NOMO-1 treated with dmso at 0.1 percent for 144 hours (cell line): ENCODE measurements at regions not wholly inside any gene's neighbourhood (a gene's known extent, or its start where the extent isn't known, plus 50 kb on each side); places are given as distances from the start of the nearest gene placed in this dataset.

Experiments used
- DNase-seq: peaks from one replicate; lab custom pipeline; 2025; ENCODE audit not compliant: unreplicated experiment; lab: John Stamatoyannopoulos, UW

DNA sequence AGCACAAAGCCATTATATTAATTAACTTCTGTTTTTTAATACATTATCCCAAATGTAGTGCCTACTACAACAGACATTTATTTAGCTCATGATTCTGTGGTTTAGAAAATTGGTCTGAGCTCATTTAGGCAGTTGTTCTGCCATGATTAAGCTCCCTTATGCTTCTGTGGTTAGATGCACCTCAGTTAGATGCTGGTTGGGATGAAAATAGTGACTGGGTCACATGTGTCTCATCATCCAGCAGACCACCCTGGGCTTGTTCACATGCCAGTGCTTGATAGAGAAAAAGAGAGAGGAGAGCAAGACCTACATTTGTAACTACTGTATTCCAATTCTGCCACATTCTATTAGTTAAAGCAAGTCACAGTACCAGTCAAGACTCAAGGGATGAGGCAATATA lies 376.4 kb upstream of the GNPDA2 start:
- no peak for DNase-seq

DNA sequence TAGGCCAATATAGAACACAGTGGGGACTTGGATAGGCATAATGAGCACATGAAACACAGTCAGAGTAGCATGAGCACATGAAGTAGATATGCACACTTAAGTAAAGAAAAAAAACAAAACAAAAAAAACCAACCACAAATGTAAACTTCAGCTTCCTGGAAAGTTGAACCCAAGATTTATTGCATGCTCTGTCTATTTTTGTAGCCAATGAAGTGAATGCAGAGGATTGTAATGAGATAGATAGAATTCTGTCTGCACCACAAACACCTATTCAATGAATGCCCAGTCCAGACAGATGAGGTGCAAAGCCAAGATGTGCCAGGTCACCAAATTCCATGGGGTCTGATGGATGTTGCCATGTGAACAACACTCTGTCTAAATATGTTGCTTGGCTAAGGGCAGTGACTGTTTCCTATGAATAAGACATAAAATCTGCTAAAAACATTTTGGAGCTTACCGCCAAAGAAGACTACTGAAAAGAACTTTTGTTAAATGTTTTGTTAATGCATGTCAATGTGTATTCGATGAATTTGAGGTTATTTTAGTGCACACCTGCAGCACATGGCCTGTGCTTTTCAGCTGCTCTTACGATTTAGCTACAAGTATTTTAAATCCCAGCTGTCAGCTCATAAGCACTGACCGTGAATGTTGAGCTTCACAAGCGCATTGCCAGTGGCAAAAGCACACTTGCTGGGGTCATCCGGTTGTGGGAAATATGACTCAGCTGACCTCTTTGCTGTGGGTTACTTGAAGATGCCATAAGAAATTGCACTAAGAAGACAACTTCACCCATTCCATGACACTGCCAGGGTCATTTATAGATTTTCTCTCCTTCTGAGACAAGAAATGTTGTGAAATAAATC lies 374.8 kb upstream of the GNPDA2 start:
- DNase-seq: no peak

DNA sequence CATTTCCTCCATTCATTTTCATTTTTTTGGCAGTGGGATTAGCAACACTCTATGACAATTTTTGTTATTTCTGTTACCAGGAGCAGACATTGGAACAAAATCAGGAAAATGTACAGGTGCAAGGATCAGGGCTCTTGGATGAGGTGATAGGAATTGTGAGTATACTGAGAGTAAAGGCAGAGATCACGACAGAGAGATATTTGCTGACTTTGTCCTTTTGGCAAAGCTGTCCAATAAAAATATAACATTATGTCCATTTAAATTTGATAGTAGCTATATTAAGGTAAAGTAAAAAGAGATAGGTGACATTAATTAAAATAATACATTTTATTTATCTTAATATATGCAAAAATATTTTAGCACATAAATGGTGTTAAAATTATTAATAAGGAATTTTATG lies 373.1 kb upstream of the GNPDA2 start:
- DNase-seq: no peak

DNA sequence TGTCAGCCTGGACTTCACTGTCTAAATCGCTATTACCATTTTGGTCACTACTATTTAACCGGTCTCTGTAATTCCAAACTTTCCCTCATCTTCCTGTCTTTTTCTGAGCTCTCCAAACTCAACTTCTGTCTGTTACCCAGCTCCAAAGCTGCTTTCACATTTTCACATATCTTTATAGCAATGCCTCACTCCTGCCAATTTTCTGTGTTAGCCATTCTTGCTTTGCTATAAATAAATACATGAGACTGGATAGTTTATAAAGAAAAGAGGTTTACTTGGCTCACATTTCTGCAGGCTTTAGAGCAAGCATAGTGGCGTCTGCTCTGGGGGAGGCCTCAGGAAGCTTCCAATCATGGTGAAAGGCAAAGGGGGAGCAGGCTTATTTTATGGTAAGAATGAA lies 368.3 kb upstream of the GNPDA2 start:
- DNase-seq: no peak

DNA sequence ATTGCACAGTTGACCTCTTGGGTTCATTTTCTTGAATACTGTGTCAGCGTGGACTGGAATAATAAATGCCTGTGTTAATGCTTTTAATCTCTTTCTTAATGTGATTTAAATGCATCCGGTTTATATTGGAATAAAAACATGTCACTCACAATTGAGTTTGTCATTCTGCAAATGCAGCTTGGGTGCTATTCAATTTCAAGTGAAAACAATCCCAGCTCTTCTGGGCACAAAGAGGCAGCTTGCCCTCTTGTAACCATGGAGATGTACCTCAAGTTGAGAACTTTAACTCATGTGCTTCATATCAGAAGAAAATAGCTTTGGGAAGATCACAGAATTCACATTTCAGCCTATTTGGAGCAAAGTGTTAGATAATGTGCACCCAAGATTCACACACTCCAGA lies 355.7 kb upstream of the GNPDA2 start:
- DNase-seq: no peak

DNA sequence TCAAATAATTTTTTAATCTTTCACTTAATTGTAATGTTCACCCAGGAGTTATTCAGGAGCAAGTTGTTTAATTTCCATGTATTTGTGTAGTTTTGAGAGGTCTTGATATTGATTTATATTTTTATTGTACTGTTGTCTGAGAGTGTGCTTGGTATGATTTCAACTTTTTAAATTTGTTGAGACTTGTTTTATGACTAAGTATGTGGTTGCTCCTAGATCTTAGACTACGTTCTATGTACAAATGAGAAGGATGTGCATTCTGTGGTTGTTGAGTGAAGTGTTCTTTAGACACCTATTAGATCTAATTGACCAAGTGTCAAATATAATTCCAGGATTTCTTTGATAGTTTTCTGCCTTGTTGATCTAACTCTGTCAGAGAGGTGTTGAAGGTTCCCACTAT lies 353.3 kb upstream of the GNPDA2 start:
- no peak for DNase-seq

DNA sequence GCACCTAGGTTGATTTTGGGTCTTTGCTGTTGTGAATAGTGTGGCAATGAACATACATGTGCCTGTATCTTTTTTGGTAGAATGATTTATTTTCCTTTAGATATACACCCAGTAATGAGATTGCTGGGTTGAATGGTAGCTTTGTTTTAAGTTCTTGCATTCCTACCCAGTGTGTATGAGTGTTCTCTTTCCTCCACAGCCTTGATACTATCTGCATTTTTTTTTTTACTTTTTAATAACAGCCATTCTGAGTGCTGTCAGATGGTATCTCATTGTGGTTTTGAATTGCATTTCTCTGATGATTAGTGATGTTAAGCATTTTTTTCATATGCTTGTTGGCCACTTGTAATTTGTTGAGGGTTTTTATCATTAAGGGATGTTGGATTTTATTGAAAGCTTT lies 351.8 kb upstream of the GNPDA2 start:
- no peak for DNase-seq

DNA sequence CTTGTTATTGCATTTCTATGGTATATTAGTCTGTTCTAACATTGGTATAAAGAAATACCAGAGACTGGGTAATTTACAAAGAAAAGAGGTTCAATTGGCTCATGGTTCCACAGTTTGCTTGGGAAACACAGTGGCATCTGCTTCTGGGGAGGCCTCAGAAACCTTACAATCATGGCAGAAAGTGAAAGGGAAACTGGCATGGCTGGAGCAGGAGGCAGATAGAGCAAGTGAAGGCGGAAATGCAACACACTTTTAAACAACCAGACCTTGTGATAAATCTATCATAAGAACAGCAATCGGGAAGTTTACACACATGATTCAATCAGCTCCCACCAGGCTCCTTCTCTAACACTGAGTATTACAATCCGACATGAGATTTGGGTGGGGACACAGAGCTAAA lies 346.6 kb upstream of the GNPDA2 start:
- no peak for DNase-seq

DNA sequence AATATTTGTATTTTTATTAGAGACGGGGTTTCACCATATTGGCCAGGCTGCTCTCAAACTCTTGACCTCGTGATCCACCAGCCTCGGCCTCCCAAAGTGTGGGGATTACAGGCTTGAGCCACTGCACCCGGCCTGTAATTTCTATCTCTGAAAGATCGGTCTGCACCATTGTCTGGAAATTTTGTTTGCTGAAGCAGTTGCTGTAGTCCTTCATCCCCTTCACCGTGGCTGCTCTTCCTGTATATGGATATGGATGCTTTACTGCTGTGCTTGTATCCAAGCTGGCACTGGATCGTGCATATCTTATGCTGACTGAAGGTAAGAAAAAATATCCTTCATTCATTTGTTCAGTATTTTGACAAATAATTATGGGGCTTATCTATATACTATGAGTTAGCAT lies 338.4 kb upstream of the GNPDA2 start:
- DNase-seq: no peak

DNA sequence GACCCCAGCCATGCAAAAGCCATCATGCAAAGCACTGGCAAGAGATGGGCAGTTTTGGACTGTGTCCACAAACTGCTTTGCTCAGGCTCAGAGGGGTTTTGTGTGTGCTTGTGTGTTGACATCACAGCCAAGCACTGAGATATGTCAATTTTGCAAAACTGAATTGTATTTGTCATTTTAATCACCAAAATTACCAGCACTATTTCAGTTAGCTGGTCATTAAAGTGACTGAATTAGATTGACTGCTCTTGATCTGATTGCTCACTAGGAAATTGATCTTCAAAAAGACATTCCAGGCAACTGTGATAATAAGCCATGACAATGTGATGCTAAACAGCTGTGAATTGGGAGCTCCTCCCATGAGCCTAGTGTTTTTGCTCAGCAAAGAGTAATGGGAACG lies 337.3 kb upstream of the GNPDA2 start:
- DNase-seq: no peak

DNA sequence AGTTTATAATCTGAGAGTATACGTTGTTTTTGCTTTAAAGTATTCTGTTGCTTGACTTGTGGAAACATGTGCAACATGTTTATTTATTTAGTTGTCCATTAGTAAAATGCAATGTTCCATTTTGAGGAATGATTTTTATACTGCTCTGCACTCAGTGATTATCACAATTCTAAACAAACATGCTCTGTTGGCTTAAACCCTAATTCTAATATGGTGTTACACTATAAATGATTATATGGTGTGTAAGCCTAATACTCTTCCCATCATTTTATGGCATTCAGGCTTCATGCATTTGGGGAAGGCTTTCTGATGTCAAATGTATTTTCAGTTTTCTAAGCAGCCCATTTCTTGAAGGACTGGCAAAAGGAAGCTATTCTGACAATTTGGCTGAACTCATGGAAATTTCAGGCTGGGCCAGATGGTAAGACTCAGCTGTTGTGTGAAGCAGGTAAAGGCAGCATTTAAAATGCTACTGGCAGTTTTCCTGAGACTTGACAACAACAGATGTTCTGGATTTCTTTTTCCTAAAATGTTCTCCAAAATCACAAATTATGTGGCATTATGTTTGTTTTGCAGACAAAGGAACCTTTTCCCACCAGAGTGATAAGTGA lies 336.7 kb upstream of the GNPDA2 start:
- no peak for DNase-seq

DNA sequence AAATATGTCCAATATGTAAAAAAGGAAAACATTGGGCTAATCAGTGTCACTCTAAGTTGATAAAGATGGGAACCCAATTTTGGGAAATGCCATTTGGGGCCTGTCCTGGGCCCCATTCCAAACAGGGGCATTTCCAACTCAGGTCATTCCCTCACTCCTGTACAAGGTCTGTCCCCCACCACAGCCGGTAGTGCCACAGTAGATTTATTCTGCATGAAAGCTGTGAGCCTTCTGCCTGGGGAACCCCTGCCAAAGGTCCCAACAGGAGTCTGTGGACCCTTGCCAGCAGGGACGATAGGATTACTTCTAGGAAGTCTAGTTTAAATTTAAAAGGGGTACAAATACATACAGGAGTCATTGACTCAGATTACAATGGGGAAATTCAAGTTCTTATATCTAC lies 317.6 kb upstream of the GNPDA2 start:
- DNase-seq: no peak

DNA sequence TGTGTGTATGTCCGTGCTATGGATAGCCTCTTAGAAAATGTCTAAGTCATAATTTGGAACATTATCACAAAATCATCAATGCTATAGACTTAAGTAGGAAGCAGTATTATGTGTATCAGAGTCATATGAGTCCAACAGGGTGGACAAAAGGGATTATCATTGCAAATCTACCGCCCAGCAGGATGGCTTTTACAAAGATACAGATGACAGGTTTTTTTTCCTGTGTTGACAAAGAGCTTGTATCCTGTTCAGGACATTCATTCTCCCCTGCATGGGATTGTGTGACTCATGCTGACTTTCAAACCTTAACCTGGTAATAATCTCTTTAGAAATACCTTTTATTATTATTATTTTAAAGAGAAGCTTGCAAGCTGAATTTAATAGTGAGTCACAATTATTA lies 310.3 kb upstream of the GNPDA2 start:
- no peak for DNase-seq

DNA sequence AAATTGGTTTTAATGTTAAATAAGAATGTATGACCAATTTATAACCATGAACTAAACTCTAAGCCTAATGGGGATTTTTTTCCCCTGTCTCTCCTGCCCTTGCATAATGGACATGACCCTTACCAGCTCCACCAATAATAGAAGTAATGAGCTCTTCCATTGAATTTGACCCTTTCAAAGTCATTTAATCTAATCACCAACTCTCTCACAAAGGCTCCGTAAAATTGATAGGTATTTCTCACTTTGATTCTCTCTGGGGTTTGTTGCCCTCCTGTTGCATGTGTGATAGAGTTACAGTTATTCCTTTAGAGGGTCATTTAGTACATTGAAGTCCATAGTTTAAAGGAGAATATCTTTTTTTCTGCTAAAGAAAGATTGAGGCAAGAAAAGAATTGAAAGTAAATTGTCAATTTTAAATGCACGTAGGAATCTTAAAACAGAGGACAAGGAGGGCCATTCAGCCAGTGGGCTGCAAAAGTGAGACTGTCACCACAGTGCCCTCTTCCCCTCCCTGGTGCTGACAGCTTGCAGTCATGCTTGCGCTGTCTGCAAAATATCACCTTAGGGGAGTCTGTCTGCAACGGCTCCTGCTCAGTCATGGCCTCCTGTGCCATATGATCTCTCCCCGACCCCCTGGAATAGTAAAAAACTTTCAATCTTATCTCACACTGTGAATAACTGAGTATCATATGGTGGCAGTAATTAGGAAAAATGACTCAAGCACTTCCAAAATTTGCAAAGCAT lies 307.5 kb upstream of the GNPDA2 start:
- no peak for DNase-seq

DNA sequence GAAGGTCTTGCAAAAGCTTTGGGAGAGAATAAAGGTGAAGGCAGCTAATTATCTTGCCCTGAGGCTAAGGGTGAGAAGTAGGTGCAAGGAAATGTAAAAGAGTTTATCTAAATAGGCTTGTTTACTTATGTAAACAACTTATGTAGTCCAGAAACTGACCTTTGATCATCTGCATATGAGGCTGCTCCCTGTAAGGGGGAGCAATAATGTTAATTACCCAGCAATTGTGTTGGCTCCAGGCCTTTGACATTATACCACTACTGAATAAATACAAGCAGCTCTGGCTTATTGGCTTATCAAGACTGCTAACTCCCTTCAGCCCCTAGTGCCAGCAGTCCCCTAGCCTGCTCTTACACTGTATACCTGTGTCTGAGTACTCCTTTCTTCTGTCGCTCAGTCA lies 303.7 kb upstream of the GNPDA2 start:
- no peak for DNase-seq

DNA sequence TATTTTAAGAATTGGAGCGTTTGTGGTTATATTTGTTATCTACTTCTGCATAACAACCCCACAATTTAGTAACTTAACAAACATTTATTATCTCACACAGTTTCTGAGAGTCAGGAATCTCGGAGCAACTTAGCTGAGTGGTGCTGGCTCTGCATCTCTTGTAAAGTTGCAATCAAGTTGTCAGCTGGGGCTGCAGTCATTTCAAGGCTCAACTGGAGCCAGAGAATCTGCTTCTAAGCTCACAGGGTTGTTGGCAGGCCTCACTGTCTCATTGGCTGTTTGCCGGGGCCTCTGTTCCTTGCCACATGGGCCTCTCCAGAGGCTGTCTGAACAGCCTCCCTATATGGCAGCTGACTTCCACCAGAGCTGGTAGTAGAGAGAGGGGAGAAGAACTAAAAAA lies 281.2 kb upstream of the GNPDA2 start:
- no peak for DNase-seq

DNA sequence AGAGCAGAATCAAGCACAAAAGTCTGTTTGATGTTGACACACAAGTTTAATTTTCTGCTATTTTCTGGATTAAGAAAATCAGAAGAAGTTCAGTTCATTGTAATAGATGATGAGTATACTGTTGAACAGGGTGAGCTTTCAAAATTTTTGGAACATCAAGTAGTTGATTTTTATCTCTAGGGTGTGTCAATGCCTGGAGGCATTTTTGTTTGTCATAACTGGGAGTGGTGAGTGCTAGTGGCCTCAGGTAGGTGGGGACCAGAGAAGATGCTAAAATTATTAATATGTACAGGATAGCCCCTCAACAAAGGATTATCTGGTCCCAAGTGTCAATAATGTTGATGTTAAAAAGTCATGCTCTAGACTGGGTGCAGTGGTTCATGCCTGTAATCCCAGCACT lies 279.7 kb upstream of the GNPDA2 start:
- no peak for DNase-seq

DNA sequence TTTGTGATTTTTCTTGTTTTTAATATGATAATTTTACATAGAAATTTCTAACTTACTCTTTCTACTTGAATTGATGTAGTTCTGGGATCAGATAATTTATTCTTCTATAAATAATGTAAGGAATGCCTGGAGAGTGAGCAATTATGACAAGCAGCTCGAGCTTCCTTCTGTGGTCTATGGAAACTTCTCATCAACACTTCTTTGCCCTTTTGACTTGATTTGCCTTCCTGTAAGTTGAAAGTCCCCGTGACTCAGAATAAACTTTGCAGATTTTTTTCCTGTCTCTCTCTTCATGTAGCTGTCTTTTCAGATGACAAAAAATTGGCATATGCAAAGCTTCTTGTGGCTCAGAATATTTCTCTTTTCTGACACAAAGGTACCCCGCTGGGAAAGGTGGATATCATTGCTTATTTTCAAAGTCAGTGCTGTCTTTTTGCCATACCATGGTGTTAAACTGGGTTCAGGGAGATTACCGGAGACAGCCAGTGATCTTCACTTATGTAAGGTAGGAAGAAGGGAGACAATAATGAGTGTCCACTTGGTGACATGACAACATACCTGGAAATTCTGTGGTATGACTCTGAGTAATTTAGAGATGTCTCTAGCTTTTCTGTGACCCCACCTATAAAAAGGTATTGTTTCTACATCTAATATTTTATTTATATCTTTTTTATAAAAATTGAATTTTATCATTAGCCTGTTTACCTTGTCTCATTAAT lies 278.6 kb upstream of the GNPDA2 start:
- DNase-seq: no peak

DNA sequence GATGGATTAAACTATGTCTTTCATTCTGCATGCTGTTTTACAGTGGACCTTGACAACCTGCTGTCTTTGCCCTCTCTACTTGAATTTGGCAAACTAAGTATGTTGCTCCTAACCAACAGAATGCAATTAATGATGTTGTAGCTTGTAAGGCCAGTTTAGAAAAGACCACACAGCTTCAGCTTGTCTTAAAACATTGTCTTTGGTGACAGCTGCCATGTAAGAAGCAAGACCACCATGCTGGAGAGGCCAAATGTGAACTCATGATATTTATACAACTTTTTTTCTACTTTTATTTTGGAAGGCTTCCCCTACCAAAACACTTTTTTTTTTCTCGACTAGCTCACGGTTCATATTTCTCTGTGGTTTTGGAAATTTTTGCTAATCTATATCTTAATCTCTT lies 278.0 kb upstream of the GNPDA2 start:
- no peak for DNase-seq

DNA sequence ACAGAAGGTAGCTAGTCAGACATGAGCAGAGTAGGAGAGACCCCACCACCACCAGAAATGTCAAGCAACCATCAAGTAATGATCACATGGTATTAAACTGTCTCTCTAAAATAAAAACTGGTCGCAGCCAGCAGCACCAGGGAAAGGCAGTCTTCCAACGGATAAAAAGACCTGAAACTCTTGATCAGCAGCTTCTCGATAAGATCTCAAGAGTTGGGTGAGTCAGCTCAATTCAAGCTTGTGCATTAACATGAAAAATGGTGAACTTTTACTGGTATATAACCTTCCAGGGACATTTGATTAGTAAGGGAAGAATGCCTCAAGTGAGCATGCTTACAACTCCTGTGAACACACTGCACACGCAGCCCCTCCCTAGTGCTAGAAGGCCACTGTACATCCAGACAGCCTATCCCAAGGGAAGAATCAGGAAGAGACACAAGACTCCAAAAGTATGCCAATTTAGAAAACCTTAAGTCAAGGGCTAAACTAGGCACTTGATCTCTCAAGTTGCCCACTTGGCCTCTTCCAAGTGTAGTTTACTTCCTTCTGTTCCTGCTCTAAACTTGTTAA lies 270.0 kb upstream of the GNPDA2 start:
- DNase-seq: no peak

DNA sequence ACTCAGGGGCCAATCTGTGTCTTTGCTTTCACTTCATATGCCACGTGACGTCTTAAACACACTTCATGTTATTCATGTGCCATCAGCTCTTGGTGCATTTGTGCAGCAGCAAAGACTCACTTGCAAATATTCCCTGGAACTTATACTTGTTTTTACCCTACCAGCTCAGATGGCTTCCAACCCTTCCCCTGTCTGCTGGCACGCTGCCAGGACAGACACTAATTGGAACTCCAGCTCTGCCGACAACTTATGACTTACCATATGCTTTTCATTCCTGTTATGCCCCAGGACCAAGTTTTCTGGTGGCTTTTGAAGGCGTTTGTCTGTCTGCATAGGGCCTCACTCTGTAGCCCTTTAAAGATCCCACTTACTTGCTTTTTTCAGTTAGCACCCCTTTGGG lies 261.7 kb upstream of the GNPDA2 start:
- no peak for DNase-seq
